Panc1 (cell line): ENCODE measurements at regions not wholly inside any gene's neighbourhood (a gene's known extent, or its start where the extent isn't known, plus 50 kb on each side); places are given as distances from the start of the nearest gene placed in this dataset.

ENCODE experiments used
- ATAC-seq: fragments of 200-7000 bp; cut with Tn5 transposase; 2 replicates; pipeline ENCODE4 v1.9.1; 2020; ENCODE audit warnings: mild to moderate bottlenecking, moderate library complexity
- BruUV-seq: library from RNA; stranded (reverse); fragments of 400-500 nt; replicated peaks from 2 replicates; lab custom pipeline; 2021; lab: Mats Ljungman, UMichigan
- CTCF ChIA-PET: fragments of 300-600 bp; sonication (Branson Sonifier 250); formaldehyde crosslinking; loops from one replicate; lab custom pipeline; 2022; ENCODE audit warnings: antibody characterized with exemption; lab: Charles Lee
- POLR2A ChIA-PET: fragments of 300-600 bp; sonication (Branson Sonifier 250); formaldehyde crosslinking; loops from one replicate; lab custom pipeline; 2022; ENCODE audit warnings: antibody characterized with exemption; lab: Charles Lee
- DNase-seq: peaks from one replicate; pipeline ENCODE4 v3.0.0-alpha.2; 2010; ENCODE audit warnings: low read depth, low spot score
- H3K27ac ChIP-seq: 2 replicates; pipeline ENCODE4 v1.5.1; 2011; ENCODE audit warnings: mild to moderate bottlenecking, low read length, inconsistent platforms
- H3K27me3 ChIP-seq: fragments of 200-500 bp; sonication (Bioruptor generic); 2 replicates; pipeline ENCODE4 v1.6.0; 2014; ENCODE audit warnings: low read length, inconsistent platforms; ENCODE audit not compliant: control insufficient read depth, insufficient read depth
- H3K36me3 ChIP-seq: fragments of 200-500 bp; sonication (Bioruptor generic); 2 replicates; pipeline ENCODE4 v1.5.1; 2014; ENCODE audit warnings: inconsistent platforms, mild to moderate bottlenecking, low read length, moderate library complexity; ENCODE audit not compliant: control insufficient read depth, insufficient read depth
- H3K4me1 ChIP-seq: 2 replicates; pipeline ENCODE4 v1.5.1; 2011; ENCODE audit warnings: inconsistent platforms, mild to moderate bottlenecking, low read length, moderate library complexity; ENCODE audit not compliant: control insufficient read depth, insufficient read depth
- H3K4me3 ChIP-seq, 2 experiments: 2 replicates each; pipeline ENCODE4 v1.5.1; 2011 to 2012; ENCODE audit warnings: low read depth in 2 of 2, low read length in 2 of 2, mild to moderate bottlenecking in 2 of 2, inconsistent platforms in 1 of 2, moderate library complexity in 1 of 2
- H3K9me3 ChIP-seq: fragments of 200-500 bp; sonication (Bioruptor generic); 2 replicates; pipeline ENCODE4 v1.5.1; 2014; ENCODE audit warnings: low read depth, mild to moderate bottlenecking, inconsistent platforms, low read length, moderate library complexity; ENCODE audit not compliant: control insufficient read depth, insufficient read depth
- CTCF ChIP-seq: fragments of 450-650 bp; IDR thresholded peaks from 2 replicates; pipeline ENCODE4 v1.5.1; 2017; ENCODE audit warnings: mild to moderate bottlenecking
- POLR2AphosphoS5 ChIP-seq: IDR thresholded peaks from 2 replicates; pipeline ENCODE4 v1.6.1; 2012; ENCODE audit warnings: mild to moderate bottlenecking, low read depth, low read length, moderate library complexity
- REST ChIP-seq, 2 experiments: IDR thresholded peaks; 2 replicates each; pipeline ENCODE4 v1.6.1; 2011 to 2012; ENCODE audit warnings: low read depth in 2 of 2, control low read depth in 1 of 2, low read length in 1 of 2, mild to moderate bottlenecking in 1 of 2, moderate library complexity in 1 of 2; ENCODE audit not compliant: insufficient read depth in 1 of 2
- SIN3A ChIP-seq: IDR thresholded peaks from 2 replicates; pipeline ENCODE4 v1.6.1; 2012; ENCODE audit warnings: low read depth, mild to moderate bottlenecking, low read length, moderate library complexity, borderline replicate concordance; ENCODE audit not compliant: insufficient read depth
- TCF7L2 ChIP-seq: IDR thresholded peaks from 2 replicates; pipeline ENCODE4 v1.6.1; 2011; ENCODE audit warnings: mild to moderate bottlenecking, low read depth, low read length, inconsistent platforms
- in situ Hi-C: cut with HindIII; loops from 2 replicates; pipeline ENCODE4 v1.10.0; 2016; ENCODE audit warnings: low sequenced_read_pairs, low pct_unique_long_range_greater_than_20kb
- intact Hi-C: fragments of 100-400 bp; cut with micrococcal nuclease; formaldehyde crosslinking; loops from one replicate; pipeline ENCODE4 v1.10.0; 2022; ENCODE audit not compliant: unreplicated experiment

- Histone ChIP-seq H3K27me3 (no peaks in the 10 kb centered on the region), H3K36me3 (no peaks in the 10 kb centered on the region), H3K4me3 (no peak overlapping the region), H3K27ac (no peak overlapping the region), H3K9me3 (no peaks in the 10 kb centered on the region), H3K4me1 (no peaks in the 10 kb centered on the region)
- intact Hi-C loops (loop anchor here (2.0 kb wide), 1 partner anchor 20 kb away; no protein-coding TSS in a partner anchor), in situ Hi-C loops (no loop called here)
- ATAC-seq (no peak), DNase-seq (no peak)
- no TSS peak for BruUV-seq
- no peak for TF ChIP-seq TCF7L2
- TF ChIP-seq SIN3A = no peak
- POLR2A ChIA-PET = interaction anchor here (0.7 kb wide), 1 partner anchor 56 kb away, joined by 15 read pairs; no protein-coding TSS in a partner anchor
- CTCF ChIA-PET = no interaction called here
Measured at GRCh38 chr18:1213126-1213525, 308.5 kb downstream of the ADCYAP1 start.

GRCh38 chr18:1222880-1223279 is 318.2 kb downstream of the ADCYAP1 start:
- ATAC-seq = no peak
- no peak for TF ChIP-seq REST (IDR thresholded peaks at IDR 0.05; ENCODE audit: insufficient read depth in 1 of 2, low read depth in 2 of 2, low read length in 1 of 2)
- TF ChIP-seq TCF7L2 = no peak
- no peak for TF ChIP-seq CTCF
- no peak for TF ChIP-seq POLR2AphosphoS5
- no peak for TF ChIP-seq SIN3A
- Histone ChIP-seq H3K27ac (no peak overlapping the region), H3K4me1 (no peaks in the 10 kb centered on the region), H3K36me3 (no peaks in the 10 kb centered on the region), H3K27me3 (no peaks in the 10 kb centered on the region), H3K4me3 (no peak overlapping the region), H3K9me3 (no peaks in the 10 kb centered on the region)
- in situ Hi-C loops (no loop called here), intact Hi-C loops (no loop called here)
- ChIA-PET CTCF (no interaction called here), POLR2A (no interaction called here)
- no peak for DNase-seq
- BruUV-seq = no TSS peak

GRCh38 chr18:1227025-1227424 is 322.4 kb downstream of the ADCYAP1 start:
- H3K4me1 ChIP-seq = no peaks in the 10 kb centered on the region
- H3K4me3 ChIP-seq = no peak overlapping the region
- no peak for TF ChIP-seq TCF7L2
- no peak for TF ChIP-seq SIN3A
- TF ChIP-seq CTCF = no peak
- no peak for TF ChIP-seq POLR2AphosphoS5
- no peak for TF ChIP-seq REST (IDR thresholded peaks at IDR 0.05; ENCODE audit: insufficient read depth in 1 of 2, low read depth in 2 of 2, low read length in 1 of 2)
- H3K27me3 ChIP-seq = no peaks in the 10 kb centered on the region
- CTCF ChIA-PET = no interaction called here
- DNase-seq (no peak), ATAC-seq (no peak)
- in situ Hi-C loops (no loop called here), intact Hi-C loops (no loop called here)
- POLR2A ChIA-PET = no interaction called here
- no peaks in the 10 kb centered on the region; the same call in 1 of the 2 replicates for H3K36me3 ChIP-seq
- no peaks in the 10 kb centered on the region for H3K9me3 ChIP-seq
- H3K27ac ChIP-seq = no peak overlapping the region
- BruUV-seq = no TSS peak
